GM10266 (cell line): ENCODE measurements at regions not wholly inside any gene's neighbourhood (a gene's known extent, or its start where the extent isn't known, plus 50 kb on each side); places are given as distances from the start of the nearest gene placed in this dataset.

Source experiments
- DNase-seq: peaks from one replicate; pipeline ENCODE4 v3.0.0; 2012; ENCODE audit errors: extremely low spot score
- CTCF ChIP-seq: IDR thresholded peaks from 2 replicates; pipeline ENCODE4 v1.5.1; 2012; ENCODE audit warnings: mild to moderate bottlenecking, low read depth; ENCODE audit not compliant: control insufficient read depth, insufficient read depth; ENCODE audit errors: missing control alignments

DNA sequence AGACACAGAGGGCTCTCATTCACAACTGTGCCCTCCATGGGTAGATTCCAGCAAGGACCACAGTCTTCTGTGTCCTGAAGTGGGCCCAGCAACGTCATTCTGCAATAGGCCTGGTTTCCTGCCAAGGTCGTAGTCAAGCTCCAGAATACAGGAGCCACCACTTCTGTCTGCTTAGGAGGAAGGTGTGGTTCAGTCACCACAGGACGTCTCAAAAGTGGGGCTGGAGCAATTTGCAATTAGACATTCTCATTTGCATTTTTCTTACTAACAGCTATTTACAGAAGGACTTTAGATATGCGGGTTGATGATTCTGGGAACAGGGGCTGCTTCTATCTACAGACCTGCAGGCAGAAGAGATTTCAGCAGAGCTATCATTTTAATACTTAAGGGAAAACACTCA lies 58.7 kb upstream of the MYRIP start:
- TF ChIP-seq CTCF = no peak

DNA sequence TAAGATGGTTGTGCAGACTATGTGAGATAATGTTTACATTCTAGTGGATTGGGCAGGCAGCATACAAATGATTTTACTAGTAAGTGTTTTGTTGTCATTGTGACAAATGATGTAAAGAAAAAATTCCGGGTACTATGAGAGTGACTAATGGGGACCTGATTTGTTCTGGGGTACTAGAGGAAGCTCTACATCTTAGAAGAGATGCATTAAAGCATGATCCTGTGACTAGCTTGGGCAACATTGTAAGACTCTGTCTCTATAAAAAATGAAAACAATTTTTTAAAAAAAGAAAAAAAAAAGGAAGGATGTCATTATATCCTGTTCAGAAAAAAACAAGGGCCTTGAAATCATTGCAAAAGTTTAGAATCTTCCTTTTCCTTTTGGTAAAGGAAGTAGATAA lies 58.1 kb upstream of the MYRIP start:
- no peak for TF ChIP-seq CTCF

More for the DNA sequence above, 58.7 kb upstream of the MYRIP start:
- no peak for DNase-seq

GRCh38 chr3:39752019-39752637 lies 57.3 kb upstream of the MYRIP start:
- DNase-seq = no peak
- no peak for TF ChIP-seq CTCF

More for the DNA sequence above, 58.1 kb upstream of the MYRIP start:
- no peak for DNase-seq

DNA sequence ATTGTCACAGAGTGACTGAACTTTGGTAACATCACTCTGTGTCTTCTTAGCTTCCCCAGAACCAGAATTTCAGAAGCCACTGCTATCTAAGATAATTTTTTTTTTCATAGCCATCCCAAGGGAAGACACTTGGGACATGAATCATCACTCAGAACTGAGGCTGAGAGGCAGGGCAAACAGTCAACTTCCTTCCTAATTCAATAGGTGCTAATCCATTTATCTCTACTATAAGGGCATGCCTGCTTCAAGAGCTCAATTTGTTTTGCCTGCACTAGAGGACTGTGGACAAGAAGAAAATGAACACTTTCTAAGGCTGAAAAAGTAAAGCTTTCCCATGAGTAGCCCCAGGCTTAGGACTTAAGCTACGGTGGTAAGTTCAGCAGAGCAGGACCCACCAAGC lies 56.7 kb upstream of the MYRIP start:
- TF ChIP-seq CTCF = no peak
- DNase-seq = no peak

- DNase-seq = no peak
- no peak for TF ChIP-seq CTCF
These were observed 56.0 kb upstream of the MYRIP start for GRCh38 chr3:39753391-39753790.

GRCh38 chr3:39754549-39754948 lies 54.9 kb upstream of the MYRIP start:
- TF ChIP-seq CTCF = no peak
- DNase-seq = no peak

DNA sequence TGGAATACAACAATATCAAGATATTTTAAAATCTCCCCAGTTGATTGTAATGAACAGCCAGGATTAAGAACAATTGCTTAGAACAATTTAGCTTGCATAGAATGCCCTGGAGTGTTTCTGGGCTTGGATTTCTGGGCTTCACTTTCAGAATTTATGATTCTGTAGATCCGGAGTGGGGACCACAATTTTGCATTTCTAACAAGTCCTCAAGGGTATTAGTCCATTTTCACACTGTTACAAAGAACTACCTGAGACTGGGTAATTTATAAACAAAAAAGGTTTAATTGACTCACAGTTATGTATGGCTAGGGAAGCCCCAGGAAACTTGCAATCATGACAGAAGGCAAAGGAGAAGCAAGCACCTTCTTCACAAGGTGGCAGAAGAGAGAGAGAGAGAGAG lies 54.3 kb upstream of the MYRIP start:
- DNase-seq = no peak
- TF ChIP-seq CTCF = no peak
